Transverse colon (tissue), 4 donors: ENCODE measurements at regions not wholly inside any gene's neighbourhood (a gene's known extent, or its start where the extent isn't known, plus 50 kb on each side); places are given as distances from the start of the nearest gene placed in this dataset.

Experiments
- DNase-seq: peaks from one replicate; pipeline ENCODE4 v3.0.0-alpha.2; 2019
- H3K27ac ChIP-seq, 4 donors: fragments of 200-600 bp; sonication (generic); 2 replicates each; pipeline ENCODE4 v1.5.1; 2016 to 2018; ENCODE audit warnings: inconsistent platforms in 4 of 4
- H3K27me3 ChIP-seq: fragments of 200-600 bp; sonication (generic); 2 replicates; pipeline ENCODE4 v1.5.1; 2017; ENCODE audit warnings: inconsistent platforms
- H3K36me3 ChIP-seq, 4 donors: fragments of 200-600 bp; sonication (generic); 2 replicates each; pipeline ENCODE4 v1.5.1; 2017 to 2019; ENCODE audit warnings: inconsistent platforms in 4 of 4
- H3K4me1 ChIP-seq, 4 donors: fragments of 200-600 bp; sonication (generic); 2 replicates each; pipeline ENCODE4 v1.5.1; 2017 to 2020; ENCODE audit warnings: inconsistent platforms in 4 of 4
- H3K4me3 ChIP-seq, 4 donors: fragments of 200-600 bp; sonication (generic); 1 replicate in 1 of 4; 2 replicates in 3 of 4; pipeline versions ENCODE4 v1.5.1 to v1.6.1; 2017 to 2019; ENCODE audit warnings: inconsistent platforms in 4 of 4
- H3K9me3 ChIP-seq, 2 donors: fragments of 200-600 bp; sonication (generic); 2 replicates each; pipeline ENCODE4 v1.5.1; 2017 to 2019; ENCODE audit warnings: inconsistent platforms in 2 of 2
- EP300 ChIP-seq: sonication (generic); formaldehyde crosslinking; IDR thresholded peaks from one replicate; pipeline ENCODE4 v1.6.1; 2017; ENCODE audit warnings: antibody characterized with exemption, low read depth
- POLR2A ChIP-seq: fragments of 450-650 bp; IDR thresholded peaks from one replicate; pipeline ENCODE4 v1.6.1; 2016; ENCODE audit warnings: antibody characterized with exemption, mild to moderate bottlenecking, moderate library complexity
- POLR2AphosphoS5 ChIP-seq, 3 donors: sonication (generic); formaldehyde crosslinking; IDR thresholded peaks; one replicate each; pipeline ENCODE4 v1.6.1; 2016; ENCODE audit warnings: antibody characterized with exemption in 3 of 3
- WGBS, 2 donors: methylation state at CpG; one replicate each; pipeline ENCODE4 v1.1.5; 2018; ENCODE audit warnings: low coverage in 1 of 2; 5-methylcytosine and 5-hydroxymethylcytosine counted together
- in situ Hi-C, 4 donors: fragments of 200-750 bp; cut with MboI; loops; one replicate each; pipeline versions ENCODE4 v1.15.0 to v1.15.1; 2017; ENCODE audit warnings: low sequenced_read_pairs in 3 of 4, low pct_ligation_motif_present in 1 of 4, low pct_unique_long_range_greater_than_20kb in 1 of 4
- intact Hi-C: fragments of 100-400 bp; cut with DNase I; formaldehyde crosslinking; loops from one replicate; pipeline ENCODE4 v1.15.1; 2023; ENCODE audit warnings: low total_unique reads
- TF ChIP-seq, protein P1 (sequence below), 5 experiments: fragments of 200-600 bp in 3 of 5; fragments of 450-650 bp in 2 of 5; sonication (generic) in 3 of 5; IDR thresholded peaks; 1 replicate in 2 of 5; 2 replicates in 3 of 5; pipeline ENCODE4 v1.5.1; 2016 to 2017; ENCODE audit warnings: antibody characterized with exemption in 5 of 5, inconsistent platforms in 3 of 5, mild to moderate bottlenecking in 2 of 5, moderate library complexity in 1 of 5

DNA sequence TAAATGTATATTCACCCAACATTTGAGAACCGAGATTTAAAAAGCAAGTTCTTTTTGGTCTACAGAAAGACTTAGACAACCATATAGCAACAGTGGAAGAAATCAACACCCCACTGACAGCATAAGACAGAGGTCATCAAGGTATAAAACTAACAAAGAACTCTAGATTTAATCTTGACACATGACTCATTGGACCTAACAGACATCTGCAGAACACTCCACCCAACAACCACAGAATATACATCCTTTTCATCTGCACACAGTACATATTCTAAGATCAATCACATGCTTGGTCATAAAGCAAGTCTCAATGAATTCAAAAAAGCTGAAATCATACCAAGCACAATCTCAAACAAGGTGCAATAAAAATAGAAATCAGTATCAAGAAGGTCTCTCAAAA, 65.8 kb downstream of the SPIN4 start:
- DNase-seq, result no peak
- H3K4me3 ChIP-seq, result no peak overlapping the region
- H3K27ac ChIP-seq, result no peak overlapping the region
- TF ChIP-seq EP300 (no peak), POLR2AphosphoS5 (IDR thresholded peaks at IDR 0.05) (no peak), POLR2A (no peak)
- TF ChIP-seq, protein P1, sequence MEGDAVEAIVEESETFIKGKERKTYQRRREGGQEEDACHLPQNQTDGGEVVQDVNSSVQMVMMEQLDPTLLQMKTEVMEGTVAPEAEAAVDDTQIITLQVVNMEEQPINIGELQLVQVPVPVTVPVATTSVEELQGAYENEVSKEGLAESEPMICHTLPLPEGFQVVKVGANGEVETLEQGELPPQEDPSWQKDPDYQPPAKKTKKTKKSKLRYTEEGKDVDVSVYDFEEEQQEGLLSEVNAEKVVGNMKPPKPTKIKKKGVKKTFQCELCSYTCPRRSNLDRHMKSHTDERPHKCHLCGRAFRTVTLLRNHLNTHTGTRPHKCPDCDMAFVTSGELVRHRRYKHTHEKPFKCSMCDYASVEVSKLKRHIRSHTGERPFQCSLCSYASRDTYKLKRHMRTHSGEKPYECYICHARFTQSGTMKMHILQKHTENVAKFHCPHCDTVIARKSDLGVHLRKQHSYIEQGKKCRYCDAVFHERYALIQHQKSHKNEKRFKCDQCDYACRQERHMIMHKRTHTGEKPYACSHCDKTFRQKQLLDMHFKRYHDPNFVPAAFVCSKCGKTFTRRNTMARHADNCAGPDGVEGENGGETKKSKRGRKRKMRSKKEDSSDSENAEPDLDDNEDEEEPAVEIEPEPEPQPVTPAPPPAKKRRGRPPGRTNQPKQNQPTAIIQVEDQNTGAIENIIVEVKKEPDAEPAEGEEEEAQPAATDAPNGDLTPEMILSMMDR (IDR thresholded peaks at IDR 0.05), result no peak
- in situ Hi-C loops (no loop called here), intact Hi-C loops (no loop called here)
- H3K36me3 ChIP-seq, result no peaks in the 10 kb centered on the region
- 74 to 86% methylated on average over 1 of the region's 1 CpG for WGBS, 2 donors
- no peaks in the 10 kb centered on the region for H3K9me3 ChIP-seq
- no peaks in the 10 kb centered on the region for H3K27me3 ChIP-seq
- H3K4me1 ChIP-seq, result no peaks in the 10 kb centered on the region

DNA sequence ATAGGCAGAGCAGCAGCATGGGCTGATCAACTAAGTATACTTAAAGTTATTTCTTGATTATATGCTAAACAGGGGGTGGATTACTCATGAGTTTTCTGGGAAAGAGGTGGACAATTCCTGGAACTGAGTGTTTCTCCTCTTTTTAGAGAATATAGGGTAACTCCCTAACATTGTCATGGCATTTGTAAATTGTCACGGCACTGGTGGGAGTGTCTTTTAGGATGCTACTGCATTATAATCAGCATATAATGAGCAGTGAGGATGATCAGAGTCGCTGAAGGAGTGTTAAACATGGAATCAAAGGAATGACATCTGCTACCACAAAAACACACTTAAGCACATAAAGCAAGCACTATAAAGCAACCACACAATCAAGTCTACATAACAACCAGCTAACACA, 66.5 kb downstream of the SPIN4 start:
- H3K27me3 ChIP-seq, result no peaks in the 10 kb centered on the region
- intact Hi-C loops (no loop called here), in situ Hi-C loops (no loop called here)
- no peak for DNase-seq
- no peaks in the 10 kb centered on the region for H3K36me3 ChIP-seq
- no peaks in the 10 kb centered on the region for H3K9me3 ChIP-seq
- TF ChIP-seq, protein P1 (IDR thresholded peaks at IDR 0.05), result no peak
- no peak for TF ChIP-seq EP300
- TF ChIP-seq POLR2AphosphoS5 (IDR thresholded peaks at IDR 0.05), result no peak
- no peak for TF ChIP-seq POLR2A
- H3K4me1 ChIP-seq, result no peaks in the 10 kb centered on the region
- WGBS, 2 donors, result 60% methylated on average over 2 of the region's 2 CpGs; no CpG with 5 or more reads in 1 of the 2 donors
- no peak overlapping the region for H3K27ac ChIP-seq
- no peak overlapping the region for H3K4me3 ChIP-seq

DNA sequence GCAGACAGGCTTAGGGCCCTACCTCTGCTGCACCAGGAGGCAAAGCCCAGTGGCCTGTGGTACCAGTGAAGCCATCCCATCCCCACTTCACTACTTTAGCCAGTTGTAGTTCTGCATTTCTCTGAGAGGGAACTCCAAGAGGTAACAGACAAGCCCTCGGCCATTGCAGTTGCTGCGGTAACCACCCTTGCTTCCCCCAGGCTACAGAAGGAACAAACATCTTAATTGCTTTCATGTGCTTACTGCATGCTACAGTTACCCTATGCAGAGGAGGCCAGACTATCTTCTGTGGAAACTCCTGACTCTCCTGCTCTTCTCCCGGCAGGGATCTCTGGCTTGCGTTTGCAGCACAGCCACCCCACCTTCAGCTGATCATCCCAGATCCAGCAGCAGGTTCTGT, 67.8 kb downstream of the SPIN4 start:
- 87% methylated on average over 4 of the region's 4 CpGs; no CpG with 5 or more reads in 1 of the 2 donors for WGBS, 2 donors
- TF ChIP-seq, protein P1 (IDR thresholded peaks at IDR 0.05), result no peak
- no peak for TF ChIP-seq POLR2AphosphoS5 (IDR thresholded peaks at IDR 0.05)
- TF ChIP-seq POLR2A, result no peak
- TF ChIP-seq EP300, result no peak

DNA sequence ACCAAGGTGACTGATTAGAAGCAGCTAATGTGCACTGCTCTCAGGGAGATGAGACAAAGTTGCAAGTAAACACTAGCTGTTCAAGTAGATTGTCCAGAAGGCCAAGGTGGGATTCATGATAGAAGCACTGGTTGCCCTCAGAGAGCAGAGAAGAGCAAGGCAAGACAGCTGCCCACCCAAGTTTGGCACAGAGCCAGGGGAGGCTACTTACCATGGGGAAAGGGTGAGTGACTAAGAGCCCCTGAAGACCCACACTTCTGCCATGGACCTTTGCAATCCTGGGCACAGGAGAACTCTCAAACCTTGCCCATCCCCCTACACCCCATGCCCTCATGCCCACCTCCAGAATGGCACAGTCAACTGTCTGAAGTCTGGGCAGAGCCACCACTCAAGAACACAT, 68.3 kb downstream of the SPIN4 start:
- H3K27me3 ChIP-seq, result no peaks in the 10 kb centered on the region
- no peaks in the 10 kb centered on the region for H3K4me1 ChIP-seq
- no peak for DNase-seq
- intact Hi-C loops (no loop called here), in situ Hi-C loops (no loop called here)
- no peak overlapping the region for H3K27ac ChIP-seq
- H3K36me3 ChIP-seq, result no peaks in the 10 kb centered on the region
- TF ChIP-seq EP300 (no peak), POLR2A (no peak), POLR2AphosphoS5 (IDR thresholded peaks at IDR 0.05) (no peak)
- TF ChIP-seq, protein P1 (IDR thresholded peaks at IDR 0.05), result no peak
- no peaks in the 10 kb centered on the region for H3K9me3 ChIP-seq
- no peak overlapping the region for H3K4me3 ChIP-seq

More for the DNA sequence above, 67.8 kb downstream of the SPIN4 start:
- H3K4me3 ChIP-seq, result no peak overlapping the region
- H3K27ac ChIP-seq, result no peak overlapping the region
- H3K9me3 ChIP-seq, result no peaks in the 10 kb centered on the region
- no peaks in the 10 kb centered on the region for H3K36me3 ChIP-seq
- DNase-seq, result no peak
- intact Hi-C loops (no loop called here), in situ Hi-C loops (no loop called here)
- H3K27me3 ChIP-seq, result no peaks in the 10 kb centered on the region
- no peaks in the 10 kb centered on the region for H3K4me1 ChIP-seq
